ENCODE measurements at regions not wholly inside any gene's neighbourhood (a gene's known extent, or its start where the extent isn't known, plus 50 kb on each side); places are given as distances from the start of the nearest gene placed in this dataset.

GRCh38 chr2:4832642-4833041, 859.5 kb upstream of the SOX11 start:
- no peaks in the 10 kb centered on the region for H3K36me3 ChIP-seq
- intact Hi-C loops (cut with micrococcal nuclease) = no loop called here
- no peak for DNase-seq
- no peak for TF ChIP-seq CTCF (IDR thresholded peaks at IDR 0.05; ENCODE audit: borderline replicate concordance)
- H3K9me3 ChIP-seq (replicated peaks) = no peaks in the 10 kb centered on the region
- no peaks in the 10 kb centered on the region for H3K27me3 ChIP-seq (ENCODE audit: low read depth)
- H3K27ac ChIP-seq (replicated peaks) = no peak overlapping the region
- H3K4me3 ChIP-seq = no peak overlapping the region
- no peaks in the 10 kb centered on the region for H3K4me1 ChIP-seq

- no peak for TF ChIP-seq CTCF (IDR thresholded peaks at IDR 0.05; ENCODE audit: borderline replicate concordance)
- no peaks in the 10 kb centered on the region for H3K4me1 ChIP-seq
- no peaks in the 10 kb centered on the region for H3K9me3 ChIP-seq (replicated peaks)
- intact Hi-C loops (cut with micrococcal nuclease) = no loop called here
- H3K27me3 ChIP-seq (ENCODE audit: low read depth) = peaks cover 4% of the 10 kb centered on the region
- H3K27ac ChIP-seq (replicated peaks) = no peak overlapping the region
- no peaks in the 10 kb centered on the region for H3K36me3 ChIP-seq
- H3K4me3 ChIP-seq = no peak overlapping the region
- DNase-seq = no peak
Measured at GRCh38 chr2:4838626-4839025, 853.6 kb upstream of the SOX11 start.

GRCh38 chr2:4840791-4841190, 851.4 kb upstream of the SOX11 start:
- H3K36me3 ChIP-seq = no peaks in the 10 kb centered on the region
- intact Hi-C loops (cut with micrococcal nuclease) = no loop called here
- no peaks in the 10 kb centered on the region for H3K4me1 ChIP-seq
- no peak for TF ChIP-seq CTCF (IDR thresholded peaks at IDR 0.05; ENCODE audit: borderline replicate concordance)
- H3K27ac ChIP-seq (replicated peaks) = no peak overlapping the region
- no peak overlapping the region for H3K4me3 ChIP-seq
- H3K9me3 ChIP-seq (replicated peaks) = no peaks in the 10 kb centered on the region
- no peak for DNase-seq
- peaks cover 7% of the 10 kb centered on the region for H3K27me3 ChIP-seq (ENCODE audit: low read depth)

GRCh38 chr2:4844881-4845280, 847.3 kb upstream of the SOX11 start:
- DNase-seq = no peak
- intact Hi-C loops (cut with micrococcal nuclease) = no loop called here
- Histone ChIP-seq H3K27me3 (ENCODE audit: low read depth) (peaks cover 9% of the 10 kb centered on the region), H3K4me3 (no peak overlapping the region), H3K4me1 (no peaks in the 10 kb centered on the region), H3K27ac (replicated peaks) (no peak overlapping the region), H3K9me3 (replicated peaks) (no peaks in the 10 kb centered on the region), H3K36me3 (no peaks in the 10 kb centered on the region)
- no peak for TF ChIP-seq CTCF (IDR thresholded peaks at IDR 0.05; ENCODE audit: borderline replicate concordance)

GRCh38 chr2:4862031-4862430, 830.2 kb upstream of the SOX11 start:
- no peaks in the 10 kb centered on the region for H3K36me3 ChIP-seq
- no peaks in the 10 kb centered on the region for H3K9me3 ChIP-seq (replicated peaks)
- TF ChIP-seq CTCF (IDR thresholded peaks at IDR 0.05; ENCODE audit: borderline replicate concordance) = no peak
- no peak overlapping the region for H3K4me3 ChIP-seq
- intact Hi-C loops (cut with micrococcal nuclease) = no loop called here
- H3K4me1 ChIP-seq = no peaks in the 10 kb centered on the region
- no peak for DNase-seq
- no peaks in the 10 kb centered on the region for H3K27me3 ChIP-seq (ENCODE audit: low read depth)
- H3K27ac ChIP-seq (replicated peaks) = no peak overlapping the region

GRCh38 chr2:4866198-4866597, 826.0 kb upstream of the SOX11 start:
- intact Hi-C loops (cut with micrococcal nuclease) = no loop called here
- no peak overlapping the region for H3K4me3 ChIP-seq
- no peaks in the 10 kb centered on the region for H3K9me3 ChIP-seq (replicated peaks)
- no peaks in the 10 kb centered on the region for H3K4me1 ChIP-seq
- H3K36me3 ChIP-seq = no peaks in the 10 kb centered on the region
- H3K27ac ChIP-seq (replicated peaks) = no peak overlapping the region
- no peaks in the 10 kb centered on the region for H3K27me3 ChIP-seq (ENCODE audit: low read depth)
- no peak for TF ChIP-seq CTCF (IDR thresholded peaks at IDR 0.05; ENCODE audit: borderline replicate concordance)
- no peak for DNase-seq

Data from left ventricle myocardium inferior (tissue), 1 donor.